HepG2 (cell line): ENCODE measurements at regions not wholly inside any gene's neighbourhood (a gene's known extent, or its start where the extent isn't known, plus 50 kb on each side); places are given as distances from the start of the nearest gene placed in this dataset.

ENCODE experiments used
- ATAC-seq: fragments of 200-7000 bp; cut with Tn5 transposase; 3 replicates; pipeline ENCODE4 v1.9.1; 2020; ENCODE audit warnings: mild to moderate bottlenecking, moderate library complexity
- BruUV-seq: library from RNA; stranded (reverse); fragments of 400-500 nt; replicated peaks from 2 replicates; lab custom pipeline; 2021; lab: Mats Ljungman, UMichigan
- CTCF ChIA-PET: fragments of 300-600 bp; formaldehyde crosslinking; extraction: SDS; loops from one replicate; lab custom pipeline; 2021; ENCODE audit warnings: low total read pairs, inconsistent platforms, low intra/inter-chr PET ratio; lab: Yijun Ruan, JAX
- POLR2A ChIA-PET: fragments of 350-600 bp; sonication (Branson Sonifier 250); formaldehyde crosslinking; loops from one replicate; lab custom pipeline; 2020; ENCODE audit warnings: antibody characterized with exemption, inconsistent platforms; lab: Yijun Ruan, JAX
- DNase-seq: peaks from one replicate; pipeline ENCODE4 v3.0.0-alpha.2; 2015; ENCODE audit warnings: low spot score
- FAIRE-seq: peaks from 3 replicates; lab custom pipeline; 2011; peaks lifted over from hg19 to GRCh38; lab: Jason Lieb, UNC
- H2AFZ ChIP-seq: one replicate; pipeline ENCODE4 v1.6.1; 2011; ENCODE audit warnings: low read length, inconsistent platforms
- H3K27ac ChIP-seq: fragments of 300-600 bp; 3 replicates; pipeline ENCODE4 v1.8.0; 2011; ENCODE audit warnings: mixed run types, mild to moderate bottlenecking, mixed read lengths, low read length, inconsistent platforms; ENCODE audit not compliant: insufficient read depth; ENCODE audit errors: extremely low read length
- H3K27me3 ChIP-seq, 2 experiments: fragments of 200-600 bp in 1 of 2; 2 replicates in 1 of 2; 3 replicates in 1 of 2; pipeline versions ENCODE4 v1.6.0 to v1.8.0; 2011; ENCODE audit warnings: low read length in 2 of 2, mild to moderate bottlenecking in 2 of 2, moderate library complexity in 2 of 2, inconsistent platforms in 1 of 2; ENCODE audit not compliant: insufficient read depth in 2 of 2, control insufficient read depth in 1 of 2
- H3K36me3 ChIP-seq, 2 experiments: fragments of 200-600 bp in 1 of 2; replicated peaks in 1 of 2; 2 replicates in 1 of 2; 3 replicates in 1 of 2; pipeline versions ENCODE4 v1.5.1 to v1.8.0; 2011; ENCODE audit warnings: low read length in 2 of 2, inconsistent platforms in 1 of 2; ENCODE audit not compliant: insufficient read depth in 2 of 2, control insufficient read depth in 1 of 2
- H3K4me1 ChIP-seq: 2 replicates; pipeline ENCODE4 v1.5.1; 2012; ENCODE audit warnings: low read length, inconsistent platforms; ENCODE audit not compliant: insufficient read depth
- H3K4me2 ChIP-seq: 2 replicates; pipeline ENCODE4 v1.6.0; 2011; ENCODE audit warnings: low read depth, low read length, inconsistent platforms
- H3K4me3 ChIP-seq, 3 experiments: fragments of 200-600 bp in 1 of 3; sonication (generic), shearing (Covaris generic) in 1 of 3; replicated peaks in 1 of 3; 2 replicates each; pipeline ENCODE4 v1.5.1; 2011 to 2016; ENCODE audit warnings: low read length in 3 of 3, inconsistent platforms in 2 of 3, low read depth in 2 of 3, mild to moderate bottlenecking in 2 of 3, control low read depth in 1 of 3, mixed read lengths in 1 of 3; ENCODE audit not compliant: insufficient read depth in 1 of 3
- H3K79me2 ChIP-seq: one replicate; pipeline ENCODE4 v1.6.1; 2011; ENCODE audit warnings: low read length, inconsistent platforms; ENCODE audit not compliant: insufficient read depth
- H3K9ac ChIP-seq: 2 replicates; pipeline ENCODE4 v1.6.0; 2011; ENCODE audit warnings: mild to moderate bottlenecking, low read depth, low read length, inconsistent platforms; ENCODE audit not compliant: insufficient read depth
- H3K9me3 ChIP-seq: 2 replicates; pipeline ENCODE4 v1.5.1; 2012; ENCODE audit warnings: mild to moderate bottlenecking, low read length
- H4K20me1 ChIP-seq: 2 replicates; pipeline ENCODE4 v1.6.0; 2011; ENCODE audit warnings: inconsistent platforms, mild to moderate bottlenecking, low read length, moderate library complexity; ENCODE audit not compliant: insufficient read depth
- FOXO1 ChIP-seq: sonication (generic); formaldehyde crosslinking; IDR thresholded peaks from 2 replicates; pipeline ENCODE4 v1.4.0; 2020; ENCODE audit warnings: missing genetic modification reagents
- GATA4 ChIP-seq: sonication (generic); IDR thresholded peaks from 2 replicates; pipeline ENCODE4 v1.6.1; 2016; ENCODE audit warnings: antibody characterized with exemption, low read depth, borderline replicate concordance
- IRX3 ChIP-seq: sonication (generic); formaldehyde crosslinking; IDR thresholded peaks from 2 replicates; pipeline ENCODE4 v1.8.1; 2023; ENCODE audit warnings: mild to moderate bottlenecking, low read depth, missing genetic modification reagents, borderline replicate concordance
- KLF6 ChIP-seq: IDR thresholded peaks from 2 replicates; pipeline ENCODE4 v1.8.0; 2016; ENCODE audit warnings: missing biosample characterization, missing genetic modification reagents
- LCORL ChIP-seq, 2 experiments: fragments of 450-650 bp in 1 of 2; sonication (generic) in 1 of 2; formaldehyde crosslinking in 1 of 2; IDR thresholded peaks; 2 replicates each; pipeline versions ENCODE4 v1.5.0 to v1.6.1; 2017 to 2020; ENCODE audit warnings: antibody characterized with exemption in 1 of 2, missing genetic modification reagents in 1 of 2
- POLR2A ChIP-seq, 2 experiments: IDR thresholded peaks; 2 replicates each; pipeline ENCODE4 v1.6.1; 2011; ENCODE audit warnings: low read depth in 2 of 2, low read length in 2 of 2, mild to moderate bottlenecking in 1 of 2, moderate library complexity in 1 of 2; ENCODE audit not compliant: insufficient read depth in 1 of 2
- RFXAP ChIP-seq: sonication (generic); formaldehyde crosslinking; IDR thresholded peaks from 2 replicates; pipeline ENCODE4 v1.4.0; 2020; ENCODE audit warnings: missing genetic modification reagents, borderline replicate concordance
- RNF2 ChIP-seq: fragments of 450-650 bp; conservative IDR thresholded peaks from 2 replicates; pipeline ENCODE4 v1.6.1; 2016; ENCODE audit warnings: low read depth
- SRSF4 ChIP-seq: fragments of 200-400 bp; formaldehyde crosslinking; IDR thresholded peaks from one replicate; pipeline ENCODE4 v1.6.1; 2018; ENCODE audit warnings: mild to moderate bottlenecking, low read depth, low read length, moderate library complexity; ENCODE audit not compliant: poor library complexity, severe bottlenecking
- SRSF9 ChIP-seq: fragments of 200-400 bp; formaldehyde crosslinking; IDR thresholded peaks from 2 replicates; pipeline ENCODE4 v1.6.1; 2018; ENCODE audit warnings: borderline replicate concordance, mild to moderate bottlenecking, low read depth, low read length; ENCODE audit not compliant: insufficient read depth, poor library complexity, severe bottlenecking
- ZKSCAN5 ChIP-seq: sonication (generic); formaldehyde crosslinking; IDR thresholded peaks from 2 replicates; pipeline ENCODE4 v1.5.1; 2020; ENCODE audit warnings: mild to moderate bottlenecking, missing genetic modification reagents
- ZNF343 ChIP-seq: sonication (generic); formaldehyde crosslinking; IDR thresholded peaks from 2 replicates; pipeline ENCODE4 v1.4.0; 2020; ENCODE audit warnings: mild to moderate bottlenecking, missing genetic modification reagents
- WGBS: methylation state at CpG from one replicate; pipeline ENCODE4 v1.1.6; 2017; ENCODE audit warnings: low lambda C conversion rate; 5-methylcytosine and 5-hydroxymethylcytosine counted together
- in situ Hi-C: cut with HindIII; loops from 2 replicates; pipeline ENCODE4 v1.10.0; 2017; ENCODE audit warnings: low pct_unique_long_range_greater_than_20kb; ENCODE audit not compliant: extremely low pct_ligation_motif_present
- intact Hi-C: fragments of 100-400 bp; cut with micrococcal nuclease; formaldehyde crosslinking; loops from one replicate; pipeline ENCODE4 v1.10.0; 2022; ENCODE audit not compliant: unreplicated experiment
- TF ChIP-seq, protein P1 (sequence below): sonication (generic); formaldehyde crosslinking; IDR thresholded peaks from 2 replicates; pipeline ENCODE4 v1.5.0; 2020; ENCODE audit warnings: missing genetic modification reagents
- TF ChIP-seq, protein P2 (sequence below): sonication (generic); formaldehyde crosslinking; IDR thresholded peaks from 2 replicates; pipeline ENCODE4 v1.8.0; 2022; ENCODE audit warnings: mild to moderate bottlenecking, missing genetic modification reagents; ENCODE audit not compliant: insufficient replicate concordance
- TF ChIP-seq, protein P3 (sequence below): sonication (generic); formaldehyde crosslinking; IDR thresholded peaks from 2 replicates; pipeline ENCODE4 v1.8.0; 2022; ENCODE audit warnings: mild to moderate bottlenecking, missing genetic modification reagents, moderate library complexity
- TF ChIP-seq, protein P4 (sequence below): sonication (generic); formaldehyde crosslinking; IDR thresholded peaks from 2 replicates; pipeline ENCODE4 v1.5.0; 2020; ENCODE audit warnings: mild to moderate bottlenecking, missing genetic modification reagents

DNA sequence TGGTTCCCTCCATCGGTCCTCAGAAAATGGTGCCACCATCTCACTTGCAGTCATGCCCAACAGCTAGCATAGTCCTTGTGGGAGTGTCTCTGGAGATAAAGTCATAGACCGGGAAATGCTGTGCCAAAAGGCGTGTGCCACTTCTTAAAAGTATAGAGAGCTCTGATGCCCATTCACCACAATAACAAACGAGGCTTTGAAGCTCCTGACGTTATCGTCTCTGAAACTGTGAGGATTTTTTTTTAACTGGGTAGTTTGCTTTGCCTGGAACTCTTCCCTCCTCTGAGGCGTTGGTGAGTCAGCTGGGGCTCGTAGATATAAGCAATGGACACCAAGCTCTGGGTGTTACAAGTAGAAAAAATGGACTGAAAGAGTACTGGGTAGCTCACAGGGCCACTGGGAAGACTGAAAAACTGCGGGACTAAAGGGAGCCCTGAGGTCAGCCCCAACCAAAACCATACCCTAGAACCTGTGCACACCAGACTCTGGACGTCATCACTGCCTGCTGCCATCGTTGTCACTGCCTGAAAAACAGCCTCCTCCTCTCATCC, 89.4 kb upstream of the TRIM2 start:
- POLR2A ChIA-PET: no interaction called here
- 11% methylated on average over 11 of the region's 11 CpGs for WGBS

More for the DNA sequence above, 89.4 kb upstream of the TRIM2 start:
- no peak overlapping the region for H3K4me3 ChIP-seq
- H4K20me1 ChIP-seq: no peaks in the 10 kb centered on the region
- H3K4me2 ChIP-seq: no peak overlapping the region
- CTCF ChIA-PET: no interaction called here
- TF ChIP-seq SRSF9 (no peak), RNF2 (no peak), SRSF4 (no peak), ZKSCAN5 (CRISPR knock-in tag) (no peak), GATA4 (no peak), ZNF343 (CRISPR knock-in tag) (no peak), IRX3 (no peak), LCORL (IDR thresholded peaks at IDR 0.05) (no peak), LCORL (CRISPR knock-in tag; IDR thresholded peaks at IDR 0.05) (no peak), POLR2A (IDR thresholded peaks at IDR 0.05; ENCODE audit: insufficient read depth in 1 of 2, low read depth in 2 of 2, low read length in 2 of 2) (no peak), RFXAP (no peak), FOXO1 (no peak), KLF6 (CRISPR knock-in tag) (no peak)
- TF ChIP-seq, protein P1, sequence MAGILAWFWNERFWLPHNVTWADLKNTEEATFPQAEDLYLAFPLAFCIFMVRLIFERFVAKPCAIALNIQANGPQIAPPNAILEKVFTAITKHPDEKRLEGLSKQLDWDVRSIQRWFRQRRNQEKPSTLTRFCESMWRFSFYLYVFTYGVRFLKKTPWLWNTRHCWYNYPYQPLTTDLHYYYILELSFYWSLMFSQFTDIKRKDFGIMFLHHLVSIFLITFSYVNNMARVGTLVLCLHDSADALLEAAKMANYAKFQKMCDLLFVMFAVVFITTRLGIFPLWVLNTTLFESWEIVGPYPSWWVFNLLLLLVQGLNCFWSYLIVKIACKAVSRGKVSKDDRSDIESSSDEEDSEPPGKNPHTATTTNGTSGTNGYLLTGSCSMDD (CRISPR knock-in tag): no peak
- TF ChIP-seq, protein P2, sequence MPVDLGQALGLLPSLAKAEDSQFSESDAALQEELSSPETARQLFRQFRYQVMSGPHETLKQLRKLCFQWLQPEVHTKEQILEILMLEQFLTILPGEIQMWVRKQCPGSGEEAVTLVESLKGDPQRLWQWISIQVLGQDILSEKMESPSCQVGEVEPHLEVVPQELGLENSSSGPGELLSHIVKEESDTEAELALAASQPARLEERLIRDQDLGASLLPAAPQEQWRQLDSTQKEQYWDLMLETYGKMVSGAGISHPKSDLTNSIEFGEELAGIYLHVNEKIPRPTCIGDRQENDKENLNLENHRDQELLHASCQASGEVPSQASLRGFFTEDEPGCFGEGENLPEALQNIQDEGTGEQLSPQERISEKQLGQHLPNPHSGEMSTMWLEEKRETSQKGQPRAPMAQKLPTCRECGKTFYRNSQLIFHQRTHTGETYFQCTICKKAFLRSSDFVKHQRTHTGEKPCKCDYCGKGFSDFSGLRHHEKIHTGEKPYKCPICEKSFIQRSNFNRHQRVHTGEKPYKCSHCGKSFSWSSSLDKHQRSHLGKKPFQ (CRISPR knock-in tag): no peak
- TF ChIP-seq, protein P3, sequence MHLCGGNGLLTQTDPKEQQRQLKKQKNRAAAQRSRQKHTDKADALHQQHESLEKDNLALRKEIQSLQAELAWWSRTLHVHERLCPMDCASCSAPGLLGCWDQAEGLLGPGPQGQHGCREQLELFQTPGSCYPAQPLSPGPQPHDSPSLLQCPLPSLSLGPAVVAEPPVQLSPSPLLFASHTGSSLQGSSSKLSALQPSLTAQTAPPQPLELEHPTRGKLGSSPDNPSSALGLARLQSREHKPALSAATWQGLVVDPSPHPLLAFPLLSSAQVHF (CRISPR knock-in tag): no peak
- TF ChIP-seq, protein P4, sequence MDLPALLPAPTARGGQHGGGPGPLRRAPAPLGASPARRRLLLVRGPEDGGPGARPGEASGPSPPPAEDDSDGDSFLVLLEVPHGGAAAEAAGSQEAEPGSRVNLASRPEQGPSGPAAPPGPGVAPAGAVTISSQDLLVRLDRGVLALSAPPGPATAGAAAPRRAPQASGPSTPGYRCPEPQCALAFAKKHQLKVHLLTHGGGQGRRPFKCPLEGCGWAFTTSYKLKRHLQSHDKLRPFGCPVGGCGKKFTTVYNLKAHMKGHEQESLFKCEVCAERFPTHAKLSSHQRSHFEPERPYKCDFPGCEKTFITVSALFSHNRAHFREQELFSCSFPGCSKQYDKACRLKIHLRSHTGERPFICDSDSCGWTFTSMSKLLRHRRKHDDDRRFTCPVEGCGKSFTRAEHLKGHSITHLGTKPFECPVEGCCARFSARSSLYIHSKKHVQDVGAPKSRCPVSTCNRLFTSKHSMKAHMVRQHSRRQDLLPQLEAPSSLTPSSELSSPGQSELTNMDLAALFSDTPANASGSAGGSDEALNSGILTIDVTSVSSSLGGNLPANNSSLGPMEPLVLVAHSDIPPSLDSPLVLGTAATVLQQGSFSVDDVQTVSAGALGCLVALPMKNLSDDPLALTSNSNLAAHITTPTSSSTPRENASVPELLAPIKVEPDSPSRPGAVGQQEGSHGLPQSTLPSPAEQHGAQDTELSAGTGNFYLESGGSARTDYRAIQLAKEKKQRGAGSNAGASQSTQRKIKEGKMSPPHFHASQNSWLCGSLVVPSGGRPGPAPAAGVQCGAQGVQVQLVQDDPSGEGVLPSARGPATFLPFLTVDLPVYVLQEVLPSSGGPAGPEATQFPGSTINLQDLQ (CRISPR knock-in tag): no peak
- H3K9me3 ChIP-seq: no peaks in the 10 kb centered on the region
- in situ Hi-C loops (no loop called here), intact Hi-C loops (no loop called here)
- no peak for FAIRE-seq
- peaks cover 0 to 34% of the 10 kb centered on the region in 2 experiments; a peak in 4 of 5 replicates for H3K27me3 ChIP-seq
- ATAC-seq: no peak; the same call in 1 of the 3 replicates
- H3K4me1 ChIP-seq: peaks cover 11% of the 10 kb centered on the region; the same call in 1 of the 2 replicates
- H3K9ac ChIP-seq: no peak overlapping the region
- no peak for DNase-seq
- no peak overlapping the region for H2AFZ ChIP-seq
- H3K79me2 ChIP-seq: no peaks in the 10 kb centered on the region
- BruUV-seq: no TSS peak
- H3K27ac ChIP-seq: no peak overlapping the region
- H3K36me3 ChIP-seq: no peaks in the 10 kb centered on the region
